HepG2 (cell line): ENCODE measurements at regions not wholly inside any gene's neighbourhood (a gene's known extent, or its start where the extent isn't known, plus 50 kb on each side); places are given as distances from the start of the nearest gene placed in this dataset.

Source experiments
- ATAC-seq: fragments of 200-7000 bp; cut with Tn5 transposase; 3 replicates; pipeline ENCODE4 v1.9.1; 2020; ENCODE audit warnings: mild to moderate bottlenecking, moderate library complexity
- BruUV-seq: library from RNA; stranded (reverse); fragments of 400-500 nt; replicated peaks from 2 replicates; lab custom pipeline; 2021; lab: Mats Ljungman, UMichigan
- CTCF ChIA-PET: fragments of 300-600 bp; formaldehyde crosslinking; extraction: SDS; loops from one replicate; lab custom pipeline; 2021; ENCODE audit warnings: low total read pairs, inconsistent platforms, low intra/inter-chr PET ratio; lab: Yijun Ruan, JAX
- POLR2A ChIA-PET: fragments of 350-600 bp; sonication (Branson Sonifier 250); formaldehyde crosslinking; loops from one replicate; lab custom pipeline; 2020; ENCODE audit warnings: antibody characterized with exemption, inconsistent platforms; lab: Yijun Ruan, JAX
- DNase-seq: peaks from one replicate; pipeline ENCODE4 v3.0.0-alpha.2; 2015; ENCODE audit warnings: low spot score
- FAIRE-seq: peaks from 3 replicates; lab custom pipeline; 2011; peaks lifted over from hg19 to GRCh38; lab: Jason Lieb, UNC
- H2AFZ ChIP-seq: one replicate; pipeline ENCODE4 v1.6.1; 2011; ENCODE audit warnings: low read length, inconsistent platforms
- H3K27ac ChIP-seq: fragments of 300-600 bp; 3 replicates; pipeline ENCODE4 v1.8.0; 2011; ENCODE audit warnings: mixed run types, mild to moderate bottlenecking, mixed read lengths, low read length, inconsistent platforms; ENCODE audit not compliant: insufficient read depth; ENCODE audit errors: extremely low read length
- H3K27me3 ChIP-seq, 2 experiments: fragments of 200-600 bp in 1 of 2; 2 replicates in 1 of 2; 3 replicates in 1 of 2; pipeline versions ENCODE4 v1.6.0 to v1.8.0; 2011; ENCODE audit warnings: low read length in 2 of 2, mild to moderate bottlenecking in 2 of 2, moderate library complexity in 2 of 2, inconsistent platforms in 1 of 2; ENCODE audit not compliant: insufficient read depth in 2 of 2, control insufficient read depth in 1 of 2
- H3K36me3 ChIP-seq, 2 experiments: fragments of 200-600 bp in 1 of 2; replicated peaks in 1 of 2; 2 replicates in 1 of 2; 3 replicates in 1 of 2; pipeline versions ENCODE4 v1.5.1 to v1.8.0; 2011; ENCODE audit warnings: low read length in 2 of 2, inconsistent platforms in 1 of 2; ENCODE audit not compliant: insufficient read depth in 2 of 2, control insufficient read depth in 1 of 2
- H3K4me1 ChIP-seq: 2 replicates; pipeline ENCODE4 v1.5.1; 2012; ENCODE audit warnings: low read length, inconsistent platforms; ENCODE audit not compliant: insufficient read depth
- H3K4me2 ChIP-seq: 2 replicates; pipeline ENCODE4 v1.6.0; 2011; ENCODE audit warnings: low read depth, low read length, inconsistent platforms
- H3K4me3 ChIP-seq, 3 experiments: fragments of 200-600 bp in 1 of 3; sonication (generic), shearing (Covaris generic) in 1 of 3; replicated peaks in 1 of 3; 2 replicates each; pipeline ENCODE4 v1.5.1; 2011 to 2016; ENCODE audit warnings: low read length in 3 of 3, inconsistent platforms in 2 of 3, low read depth in 2 of 3, mild to moderate bottlenecking in 2 of 3, control low read depth in 1 of 3, mixed read lengths in 1 of 3; ENCODE audit not compliant: insufficient read depth in 1 of 3
- H3K79me2 ChIP-seq: one replicate; pipeline ENCODE4 v1.6.1; 2011; ENCODE audit warnings: low read length, inconsistent platforms; ENCODE audit not compliant: insufficient read depth
- H3K9ac ChIP-seq: 2 replicates; pipeline ENCODE4 v1.6.0; 2011; ENCODE audit warnings: mild to moderate bottlenecking, low read depth, low read length, inconsistent platforms; ENCODE audit not compliant: insufficient read depth
- H3K9me3 ChIP-seq: 2 replicates; pipeline ENCODE4 v1.5.1; 2012; ENCODE audit warnings: mild to moderate bottlenecking, low read length
- H4K20me1 ChIP-seq: 2 replicates; pipeline ENCODE4 v1.6.0; 2011; ENCODE audit warnings: inconsistent platforms, mild to moderate bottlenecking, low read length, moderate library complexity; ENCODE audit not compliant: insufficient read depth
- HIVEP1 ChIP-seq: sonication (generic); formaldehyde crosslinking; IDR thresholded peaks from 2 replicates; pipeline ENCODE4 v1.4.0; 2020; ENCODE audit warnings: mild to moderate bottlenecking, missing genetic modification reagents
- NKX3-1 ChIP-seq: sonication (generic); formaldehyde crosslinking; IDR thresholded peaks from 2 replicates; pipeline ENCODE4 v1.5.0; 2020; ENCODE audit warnings: missing genetic modification reagents
- NR2F2 ChIP-seq: IDR thresholded peaks from 2 replicates; pipeline ENCODE4 v1.6.1; 2012; ENCODE audit warnings: low read depth, inconsistent platforms, borderline replicate concordance
- TCF7L2 ChIP-seq: IDR thresholded peaks from 2 replicates; pipeline ENCODE4 v1.6.1; 2011; ENCODE audit warnings: mild to moderate bottlenecking, low read depth, low read length, moderate library complexity
- ZBTB38 ChIP-seq: sonication (generic); formaldehyde crosslinking; IDR thresholded peaks from 2 replicates; pipeline ENCODE4 v1.5.1; 2020; ENCODE audit warnings: mild to moderate bottlenecking, missing genetic modification reagents
- ZNF501 ChIP-seq: sonication (generic); formaldehyde crosslinking; IDR thresholded peaks from 2 replicates; pipeline ENCODE4 v1.5.1; 2020; ENCODE audit warnings: mild to moderate bottlenecking, moderate library complexity, missing genetic modification reagents
- ZNF543 ChIP-seq: sonication (generic); formaldehyde crosslinking; IDR thresholded peaks from 2 replicates; pipeline ENCODE4 v1.4.0; 2020; ENCODE audit warnings: mild to moderate bottlenecking, missing genetic modification reagents
- ZNF550 ChIP-seq: sonication (generic); formaldehyde crosslinking; IDR thresholded peaks from 2 replicates; pipeline ENCODE4 v1.4.0; 2020; ENCODE audit warnings: mild to moderate bottlenecking, missing genetic modification reagents, borderline replicate concordance
- ZNF737 ChIP-seq: sonication (generic); formaldehyde crosslinking; IDR thresholded peaks from 2 replicates; pipeline ENCODE4 v1.5.0; 2020; ENCODE audit warnings: missing genetic modification reagents, mild to moderate bottlenecking, borderline replicate concordance
- in situ Hi-C: cut with HindIII; loops from 2 replicates; pipeline ENCODE4 v1.10.0; 2017; ENCODE audit warnings: low pct_unique_long_range_greater_than_20kb; ENCODE audit not compliant: extremely low pct_ligation_motif_present
- intact Hi-C: fragments of 100-400 bp; cut with micrococcal nuclease; formaldehyde crosslinking; loops from one replicate; pipeline ENCODE4 v1.10.0; 2022; ENCODE audit not compliant: unreplicated experiment
- TF ChIP-seq, protein P1 (sequence below): sonication (generic); formaldehyde crosslinking; IDR thresholded peaks from 2 replicates; pipeline ENCODE4 v1.4.0; 2020; ENCODE audit warnings: mild to moderate bottlenecking, missing genetic modification reagents
- TF ChIP-seq, protein P2 (sequence below): sonication (generic); formaldehyde crosslinking; IDR thresholded peaks from 2 replicates; pipeline ENCODE4 v1.5.1; 2020; ENCODE audit warnings: missing genetic modification reagents, mild to moderate bottlenecking, borderline replicate concordance
- TF ChIP-seq, protein P3 (sequence below): sonication (generic); formaldehyde crosslinking; IDR thresholded peaks from 2 replicates; pipeline ENCODE4 v1.4.0; 2020; ENCODE audit warnings: missing genetic modification reagents, borderline replicate concordance

DNA sequence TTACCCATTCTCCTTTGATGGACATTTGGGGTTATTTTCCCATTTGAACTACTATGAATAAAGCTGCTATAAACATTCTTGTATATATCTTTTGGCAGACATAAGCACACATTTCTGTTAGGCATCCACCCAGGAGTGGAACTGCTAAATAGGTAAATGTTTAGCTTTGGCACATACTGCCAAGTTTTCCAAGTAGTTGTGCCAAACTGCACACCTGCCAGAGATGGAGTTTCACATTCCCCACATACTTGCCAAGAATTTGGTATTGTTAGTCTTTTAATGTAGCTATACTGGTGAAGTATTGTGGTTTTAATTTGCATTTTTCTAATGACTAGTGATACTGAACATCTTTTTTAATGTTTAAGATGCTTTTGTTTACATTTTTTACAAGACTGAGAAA is 201.0 kb downstream of the GXYLT1 start:
- Histone ChIP-seq H3K4me2 (no peak overlapping the region), H3K27me3 (no peaks in the 10 kb centered on the region), H3K27ac (no peak overlapping the region), H3K4me3 (no peak overlapping the region), H3K36me3 (no peaks in the 10 kb centered on the region; a peak in 1 of 5 replicates), H2AFZ (no peak overlapping the region), H3K79me2 (no peaks in the 10 kb centered on the region), H4K20me1 (no peaks in the 10 kb centered on the region), H3K9ac (no peak overlapping the region), H3K4me1 (no peaks in the 10 kb centered on the region), H3K9me3 (peaks cover 23% of the 10 kb centered on the region)
- FAIRE-seq (no peak), ATAC-seq (no peak), DNase-seq (no peak)
- TF ChIP-seq ZNF737 (CRISPR knock-in tag) (no peak), ZNF543 (CRISPR knock-in tag) (no peak), NKX3-1 (CRISPR knock-in tag) (no peak), ZNF550 (CRISPR knock-in tag) (no peak), HIVEP1 (CRISPR knock-in tag) (no peak), NR2F2 (no peak)
- TF ChIP-seq, protein P1, sequence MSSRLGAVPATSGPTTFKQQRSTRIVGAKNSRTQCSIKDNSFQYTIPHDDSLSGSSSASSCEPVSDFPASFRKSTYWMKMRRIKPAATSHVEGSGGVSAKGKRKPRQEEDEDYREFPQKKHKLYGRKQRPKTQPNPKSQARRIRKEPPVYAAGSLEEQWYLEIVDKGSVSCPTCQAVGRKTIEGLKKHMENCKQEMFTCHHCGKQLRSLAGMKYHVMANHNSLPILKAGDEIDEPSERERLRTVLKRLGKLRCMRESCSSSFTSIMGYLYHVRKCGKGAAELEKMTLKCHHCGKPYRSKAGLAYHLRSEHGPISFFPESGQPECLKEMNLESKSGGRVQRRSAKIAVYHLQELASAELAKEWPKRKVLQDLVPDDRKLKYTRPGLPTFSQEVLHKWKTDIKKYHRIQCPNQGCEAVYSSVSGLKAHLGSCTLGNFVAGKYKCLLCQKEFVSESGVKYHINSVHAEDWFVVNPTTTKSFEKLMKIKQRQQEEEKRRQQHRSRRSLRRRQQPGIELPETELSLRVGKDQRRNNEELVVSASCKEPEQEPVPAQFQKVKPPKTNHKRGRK (CRISPR knock-in tag): no peak
- ChIA-PET POLR2A (no interaction called here), CTCF (no interaction called here)
- BruUV-seq: no TSS peak
- intact Hi-C loops: no loop called here
- in situ Hi-C loops: no loop called here

DNA sequence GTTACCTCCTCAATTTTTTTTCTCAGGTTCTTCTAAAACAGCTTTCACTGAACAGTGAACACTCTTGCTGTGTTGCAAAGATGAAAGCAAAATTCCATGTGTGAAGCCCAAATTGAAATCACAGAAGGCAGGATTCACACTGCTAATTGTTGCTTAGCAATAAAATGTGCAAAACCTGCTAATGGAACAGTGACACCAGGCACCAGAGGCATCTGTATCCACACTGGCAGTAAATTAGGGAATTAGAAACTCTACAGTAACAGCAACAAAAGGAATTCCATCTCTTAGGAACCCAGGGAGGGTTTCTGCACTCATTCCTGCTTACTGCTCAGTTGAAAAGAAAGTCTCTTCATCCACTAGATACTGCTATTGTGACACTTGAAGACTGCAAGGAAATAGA is 202.3 kb downstream of the GXYLT1 start:
- TF ChIP-seq, protein P2, sequence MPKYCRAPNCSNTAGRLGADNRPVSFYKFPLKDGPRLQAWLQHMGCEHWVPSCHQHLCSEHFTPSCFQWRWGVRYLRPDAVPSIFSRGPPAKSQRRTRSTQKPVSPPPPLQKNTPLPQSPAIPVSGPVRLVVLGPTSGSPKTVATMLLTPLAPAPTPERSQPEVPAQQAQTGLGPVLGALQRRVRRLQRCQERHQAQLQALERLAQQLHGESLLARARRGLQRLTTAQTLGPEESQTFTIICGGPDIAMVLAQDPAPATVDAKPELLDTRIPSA (CRISPR knock-in tag): no peak
- TF ChIP-seq, protein P3, sequence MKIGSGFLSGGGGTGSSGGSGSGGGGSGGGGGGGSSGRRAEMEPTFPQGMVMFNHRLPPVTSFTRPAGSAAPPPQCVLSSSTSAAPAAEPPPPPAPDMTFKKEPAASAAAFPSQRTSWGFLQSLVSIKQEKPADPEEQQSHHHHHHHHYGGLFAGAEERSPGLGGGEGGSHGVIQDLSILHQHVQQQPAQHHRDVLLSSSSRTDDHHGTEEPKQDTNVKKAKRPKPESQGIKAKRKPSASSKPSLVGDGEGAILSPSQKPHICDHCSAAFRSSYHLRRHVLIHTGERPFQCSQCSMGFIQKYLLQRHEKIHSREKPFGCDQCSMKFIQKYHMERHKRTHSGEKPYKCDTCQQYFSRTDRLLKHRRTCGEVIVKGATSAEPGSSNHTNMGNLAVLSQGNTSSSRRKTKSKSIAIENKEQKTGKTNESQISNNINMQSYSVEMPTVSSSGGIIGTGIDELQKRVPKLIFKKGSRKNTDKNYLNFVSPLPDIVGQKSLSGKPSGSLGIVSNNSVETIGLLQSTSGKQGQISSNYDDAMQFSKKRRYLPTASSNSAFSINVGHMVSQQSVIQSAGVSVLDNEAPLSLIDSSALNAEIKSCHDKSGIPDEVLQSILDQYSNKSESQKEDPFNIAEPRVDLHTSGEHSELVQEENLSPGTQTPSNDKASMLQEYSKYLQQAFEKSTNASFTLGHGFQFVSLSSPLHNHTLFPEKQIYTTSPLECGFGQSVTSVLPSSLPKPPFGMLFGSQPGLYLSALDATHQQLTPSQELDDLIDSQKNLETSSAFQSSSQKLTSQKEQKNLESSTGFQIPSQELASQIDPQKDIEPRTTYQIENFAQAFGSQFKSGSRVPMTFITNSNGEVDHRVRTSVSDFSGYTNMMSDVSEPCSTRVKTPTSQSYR (CRISPR knock-in tag): no peak
- no peak for TF ChIP-seq ZBTB38 (CRISPR knock-in tag)
- no peak for TF ChIP-seq TCF7L2
- TF ChIP-seq ZNF501: no peak
- Histone ChIP-seq H3K4me2 (no peak overlapping the region), H3K27ac (no peak overlapping the region), H2AFZ (no peak overlapping the region), H4K20me1 (no peaks in the 10 kb centered on the region), H3K27me3 (no peaks in the 10 kb centered on the region), H3K79me2 (no peaks in the 10 kb centered on the region), H3K9me3 (peaks cover 23% of the 10 kb centered on the region), H3K9ac (no peak overlapping the region), H3K4me1 (no peaks in the 10 kb centered on the region), H3K4me3 (no peak overlapping the region), H3K36me3 (no peaks in the 10 kb centered on the region; a peak in 1 of 5 replicates)
- POLR2A ChIA-PET: no interaction called here
- in situ Hi-C loops (no loop called here), intact Hi-C loops (no loop called here)
- CTCF ChIA-PET: no interaction called here
- no peak for ATAC-seq
- DNase-seq: no peak
- no TSS peak for BruUV-seq
- FAIRE-seq: no peak
